Endothelial cell of umbilical vein (primary cell): ENCODE measurements at regions not wholly inside any gene's neighbourhood (a gene's known extent, or its start where the extent isn't known, plus 50 kb on each side); places are given as distances from the start of the nearest gene placed in this dataset.

Source experiments
- BruUV-seq: library from RNA; stranded (reverse); fragments of 400-500 nt; replicated peaks from 2 replicates; lab custom pipeline; 2021; lab: Mats Ljungman, UMichigan
- CTCF ChIA-PET: fragments of 300-600, 350-600 bp; sonication (Branson Sonifier 250); formaldehyde crosslinking; loops from one replicate; lab custom pipeline; 2021; ENCODE audit warnings: antibody characterized with exemption, inconsistent platforms; lab: Charles Lee
- POLR2A ChIA-PET: fragments of 300-600, 350-600 bp; sonication (Branson Sonifier 250); formaldehyde crosslinking; loops from one replicate; lab custom pipeline; 2021; ENCODE audit warnings: antibody characterized with exemption, inconsistent platforms; lab: Charles Lee
- DNase-seq: peaks from one replicate; pipeline ENCODE4 v3.0.0-alpha.2; 2011; ENCODE audit warnings: low read depth, low spot score
- FAIRE-seq: peaks from 2 replicates; lab custom pipeline; 2011; peaks lifted over from hg19 to GRCh38; lab: Jason Lieb, UNC
- H2AFZ ChIP-seq: 2 replicates; pipeline ENCODE4 v1.6.0; 2012; ENCODE audit warnings: low read depth, low read length, control low read depth, inconsistent platforms
- H3K27ac ChIP-seq: 2 replicates; pipeline ENCODE4 v1.5.1; 2011; ENCODE audit warnings: low read depth, mild to moderate bottlenecking, control low read depth, low read length, moderate library complexity; ENCODE audit not compliant: insufficient read depth
- H3K27me3 ChIP-seq, 2 experiments: 2 replicates each; pipeline versions ENCODE4 v1.6.0 to v1.6.1; 2011; ENCODE audit warnings: low read length in 2 of 2, mixed read lengths in 1 of 2; ENCODE audit not compliant: control insufficient read depth in 2 of 2, insufficient read depth in 2 of 2
- H3K36me3 ChIP-seq, 2 experiments: 2 replicates in 1 of 2; 3 replicates in 1 of 2; pipeline ENCODE4 v1.5.1; 2011; ENCODE audit warnings: low read length in 2 of 2, mild to moderate bottlenecking in 1 of 2, moderate library complexity in 1 of 2; ENCODE audit not compliant: control insufficient read depth in 2 of 2, insufficient read depth in 2 of 2; ENCODE audit errors: extremely low read depth in 1 of 2
- H3K4me1 ChIP-seq: 3 replicates; pipeline ENCODE4 v1.5.1; 2011; ENCODE audit warnings: mild to moderate bottlenecking, low read length; ENCODE audit not compliant: control insufficient read depth, insufficient read depth; ENCODE audit errors: extremely low read depth
- H3K4me2 ChIP-seq: 2 replicates; pipeline ENCODE4 v1.6.1; 2011; ENCODE audit warnings: low read length, control low read depth, mixed read lengths; ENCODE audit not compliant: insufficient read depth
- H3K4me3 ChIP-seq, 3 experiments: fragments of 200-600 bp in 1 of 3; sonication (generic), shearing (Covaris generic) in 1 of 3; replicated peaks in 1 of 3; 2 replicates each; pipeline ENCODE4 v1.5.1; 2011 to 2016; ENCODE audit warnings: control low read depth in 3 of 3, low read length in 3 of 3, mild to moderate bottlenecking in 2 of 3, inconsistent platforms in 1 of 3, low read depth in 1 of 3, moderate library complexity in 1 of 3; ENCODE audit not compliant: insufficient read depth in 1 of 3
- H3K79me2 ChIP-seq: 2 replicates; pipeline ENCODE4 v1.6.0; 2012; ENCODE audit warnings: low read length, inconsistent platforms; ENCODE audit not compliant: control insufficient read depth, insufficient read depth
- H3K9ac ChIP-seq: replicated peaks from 2 replicates; pipeline ENCODE3; 2011; ENCODE audit warnings: low read length, control low read depth; ENCODE audit not compliant: insufficient read depth; ENCODE audit errors: extremely low read depth
- H3K9me1 ChIP-seq: replicated peaks from 3 replicates; pipeline ENCODE4 v1.6.0; 2011; ENCODE audit warnings: mild to moderate bottlenecking, low read length; ENCODE audit not compliant: control insufficient read depth, insufficient read depth; ENCODE audit errors: extremely low read depth
- H3K9me3 ChIP-seq: replicated peaks from 2 replicates; pipeline ENCODE4 v1.5.1; 2012; ENCODE audit warnings: low read length, inconsistent platforms; ENCODE audit not compliant: control insufficient read depth, insufficient read depth
- H4K20me1 ChIP-seq: replicated peaks from 2 replicates; pipeline ENCODE3; 2011; ENCODE audit warnings: mild to moderate bottlenecking, low read length; ENCODE audit not compliant: control insufficient read depth, insufficient read depth; ENCODE audit errors: extremely low read depth
- EZH2 ChIP-seq: IDR thresholded peaks from 2 replicates; pipeline ENCODE4 v1.6.1; 2012; ENCODE audit warnings: borderline replicate concordance, low read depth, mild to moderate bottlenecking, moderate library complexity, low read length, inconsistent platforms; ENCODE audit not compliant: severe bottlenecking
- FOS ChIP-seq: IDR thresholded peaks from 2 replicates; pipeline ENCODE4 v1.6.1; 2011; ENCODE audit warnings: mild to moderate bottlenecking, low read length, moderate library complexity, borderline replicate concordance; ENCODE audit not compliant: insufficient read depth
- GATA2 ChIP-seq: IDR thresholded peaks from 2 replicates; pipeline ENCODE4 v1.7.0; 2011; ENCODE audit warnings: low read depth, mild to moderate bottlenecking, moderate library complexity, mixed read lengths, low read length; ENCODE audit not compliant: insufficient read length, insufficient read depth
- JUN ChIP-seq: IDR thresholded peaks from 2 replicates; pipeline ENCODE4 v1.6.1; 2011; ENCODE audit warnings: borderline replicate concordance, low read depth; ENCODE audit not compliant: insufficient read length, insufficient read depth
- MAX ChIP-seq: IDR thresholded peaks from 2 replicates; pipeline ENCODE4 v1.6.1; 2011; ENCODE audit not compliant: insufficient read depth, insufficient read length
- MYC ChIP-seq: IDR thresholded peaks from one replicate; pipeline ENCODE4 v1.6.1; 2011; ENCODE audit warnings: mild to moderate bottlenecking, low read depth, low read length
- POLR2A ChIP-seq: IDR thresholded peaks from 2 replicates; pipeline ENCODE4 v1.6.1; 2012; ENCODE audit warnings: low read depth, mild to moderate bottlenecking, control low read depth, low read length
- POLR2AphosphoS5 ChIP-seq: IDR thresholded peaks from 2 replicates; pipeline ENCODE4 v1.6.1; 2012; ENCODE audit warnings: low read depth, mild to moderate bottlenecking, control low read depth, low read length, moderate library complexity; ENCODE audit not compliant: insufficient read depth
- dilution Hi-C: fragments of 300-500 bp; cut with MboI; formaldehyde crosslinking; loops from one replicate; pipeline ENCODE4 v1.15.0; 2019; ENCODE audit warnings: low sequenced_read_pairs; ENCODE audit not compliant: extremely low pct_ligation_motif_present
- intact Hi-C: fragments of 100-400 bp; cut with micrococcal nuclease; formaldehyde crosslinking; loops from one replicate; pipeline ENCODE4 v1.10.0; 2022
- TF ChIP-seq, protein P1 (sequence below), 2 donors: IDR thresholded peaks; 1 replicate in 1 of 2; 2 replicates in 1 of 2; pipeline ENCODE4 v1.5.1; 2011; ENCODE audit warnings: low read length in 2 of 2, mild to moderate bottlenecking in 2 of 2, moderate library complexity in 2 of 2, control low read depth in 1 of 2, inconsistent platforms in 1 of 2, low read depth in 1 of 2; ENCODE audit not compliant: insufficient read depth in 1 of 2; ENCODE audit errors: extremely low read depth in 1 of 2

- FAIRE-seq (no peak), DNase-seq (no peak)
- BruUV-seq: no TSS peak
- no peak for TF ChIP-seq POLR2A
- TF ChIP-seq FOS: no peak
- no peak for TF ChIP-seq MAX
- TF ChIP-seq JUN: no peak
- TF ChIP-seq EZH2: no peak
- TF ChIP-seq GATA2: no peak
- TF ChIP-seq POLR2AphosphoS5: no peak
- TF ChIP-seq MYC: no peak
- TF ChIP-seq, protein P1, sequence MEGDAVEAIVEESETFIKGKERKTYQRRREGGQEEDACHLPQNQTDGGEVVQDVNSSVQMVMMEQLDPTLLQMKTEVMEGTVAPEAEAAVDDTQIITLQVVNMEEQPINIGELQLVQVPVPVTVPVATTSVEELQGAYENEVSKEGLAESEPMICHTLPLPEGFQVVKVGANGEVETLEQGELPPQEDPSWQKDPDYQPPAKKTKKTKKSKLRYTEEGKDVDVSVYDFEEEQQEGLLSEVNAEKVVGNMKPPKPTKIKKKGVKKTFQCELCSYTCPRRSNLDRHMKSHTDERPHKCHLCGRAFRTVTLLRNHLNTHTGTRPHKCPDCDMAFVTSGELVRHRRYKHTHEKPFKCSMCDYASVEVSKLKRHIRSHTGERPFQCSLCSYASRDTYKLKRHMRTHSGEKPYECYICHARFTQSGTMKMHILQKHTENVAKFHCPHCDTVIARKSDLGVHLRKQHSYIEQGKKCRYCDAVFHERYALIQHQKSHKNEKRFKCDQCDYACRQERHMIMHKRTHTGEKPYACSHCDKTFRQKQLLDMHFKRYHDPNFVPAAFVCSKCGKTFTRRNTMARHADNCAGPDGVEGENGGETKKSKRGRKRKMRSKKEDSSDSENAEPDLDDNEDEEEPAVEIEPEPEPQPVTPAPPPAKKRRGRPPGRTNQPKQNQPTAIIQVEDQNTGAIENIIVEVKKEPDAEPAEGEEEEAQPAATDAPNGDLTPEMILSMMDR (IDR thresholded peaks at IDR 0.05; ENCODE audit: extremely low read depth in 1 of 2, insufficient read depth in 1 of 2, low read depth in 1 of 2, low read length in 2 of 2): no peak
- CTCF ChIA-PET: no interaction called here
- no peaks in the 10 kb centered on the region for H3K27me3 ChIP-seq
- intact Hi-C loops: loop anchor here (1.0 kb wide), 1 partner anchor 42 kb away; no protein-coding TSS in a partner anchor
- H3K9me3 ChIP-seq: no peaks in the 10 kb centered on the region
- H4K20me1 ChIP-seq: no peaks in the 10 kb centered on the region
- H3K27ac ChIP-seq: no peak overlapping the region
- no peak overlapping the region for H2AFZ ChIP-seq
- POLR2A ChIA-PET: no interaction called here
- no peak overlapping the region for H3K4me3 ChIP-seq
- H3K9ac ChIP-seq: no peak overlapping the region
- H3K79me2 ChIP-seq: no peaks in the 10 kb centered on the region
- H3K4me2 ChIP-seq: no peak overlapping the region
- no peaks in the 10 kb centered on the region for H3K9me1 ChIP-seq
- dilution Hi-C loops: no loop called here
- no peaks in the 10 kb centered on the region for H3K36me3 ChIP-seq
- no peaks in the 10 kb centered on the region for H3K4me1 ChIP-seq
Measured at GRCh38 chr10:76786504-76787072, 851.0 kb downstream of the KCNMA1 start.
